ENCODE measurements at regions not wholly inside any gene's neighbourhood (a gene's known extent, or its start where the extent isn't known, plus 50 kb on each side); places are given as distances from the start of the nearest gene placed in this dataset.

GRCh38 chr4:31947101-31947500, 1226.9 kb downstream of the PCDH7 start:
- no peaks in the 10 kb centered on the region for H3K4me1 ChIP-seq (ENCODE audit: control extremely low read depth in 1 of 4, control insufficient read depth in 4 of 4, insufficient read depth in 4 of 4, low read length in 3 of 4)
- ChIA-PET POLR2A (no interaction called here), CTCF (no interaction called here)
- H3K36me3 ChIP-seq (ENCODE audit: control insufficient read depth in 4 of 4, insufficient read depth in 4 of 4, low read length in 3 of 4): no peaks in the 10 kb centered on the region
- no peak overlapping the region for H3K27ac ChIP-seq (ENCODE audit: insufficient read depth in 1 of 2, low read depth in 1 of 2, low read length in 2 of 2, poor library complexity in 1 of 2, severe bottlenecking in 2 of 2)
- H3K27me3 ChIP-seq (replicated peaks in 2 of 5; ENCODE audit: control insufficient read depth in 4 of 5, insufficient read depth in 5 of 5, low read length in 4 of 5): no peaks in the 10 kb centered on the region
- no peak for DNase-seq
- H3K4me3 ChIP-seq (ENCODE audit: control insufficient read depth in 1 of 7, extremely low read depth in 1 of 7, insufficient read depth in 4 of 7, low read depth in 2 of 7, low read length in 6 of 7): no peak overlapping the region
- no peaks in the 10 kb centered on the region for H3K9me3 ChIP-seq (ENCODE audit: control extremely low read depth in 1 of 5, control insufficient read depth in 4 of 5, insufficient read depth in 2 of 5, low read depth in 1 of 5, low read length in 4 of 5)
- no CpG with 5 or more reads among the region's 1 CpG for WGBS (ENCODE audit: insufficient coverage)

GRCh38 chr4:31949045-31949444, 1228.9 kb downstream of the PCDH7 start:
- ChIA-PET CTCF (no interaction called here), POLR2A (no interaction called here)
- no peaks in the 10 kb centered on the region for H3K9me3 ChIP-seq (ENCODE audit: control extremely low read depth in 1 of 5, control insufficient read depth in 4 of 5, insufficient read depth in 2 of 5, low read depth in 1 of 5, low read length in 4 of 5)

GRCh38 chr4:31955346-31955745, 1235.2 kb downstream of the PCDH7 start:
- no peak for DNase-seq
- CTCF ChIA-PET: no interaction called here

More at GRCh38 chr4:31949045-31949444, 1228.9 kb downstream of the PCDH7 start:
- WGBS (ENCODE audit: insufficient coverage): 100% methylated on average over 1 of the region's 5 CpGs
- Histone ChIP-seq H3K4me3 (ENCODE audit: control insufficient read depth in 1 of 7, extremely low read depth in 1 of 7, insufficient read depth in 4 of 7, low read depth in 2 of 7, low read length in 6 of 7) (no peak overlapping the region), H3K27me3 (replicated peaks in 2 of 5; ENCODE audit: control insufficient read depth in 4 of 5, insufficient read depth in 5 of 5, low read length in 4 of 5) (no peaks in the 10 kb centered on the region), H3K27ac (ENCODE audit: insufficient read depth in 1 of 2, low read depth in 1 of 2, low read length in 2 of 2, poor library complexity in 1 of 2, severe bottlenecking in 2 of 2) (no peak overlapping the region), H3K36me3 (ENCODE audit: control insufficient read depth in 4 of 4, insufficient read depth in 4 of 4, low read length in 3 of 4) (no peaks in the 10 kb centered on the region), H3K4me1 (ENCODE audit: control extremely low read depth in 1 of 4, control insufficient read depth in 4 of 4, insufficient read depth in 4 of 4, low read length in 3 of 4) (no peaks in the 10 kb centered on the region)
- DNase-seq: no peak

GRCh38 chr4:31959972-31960371, 1239.8 kb downstream of the PCDH7 start:
- no peaks in the 10 kb centered on the region for H3K27me3 ChIP-seq (replicated peaks in 2 of 5; ENCODE audit: control insufficient read depth in 4 of 5, insufficient read depth in 5 of 5, low read length in 4 of 5)
- H3K4me3 ChIP-seq (ENCODE audit: control insufficient read depth in 1 of 7, extremely low read depth in 1 of 7, insufficient read depth in 4 of 7, low read depth in 2 of 7, low read length in 6 of 7): no peak overlapping the region
- H3K36me3 ChIP-seq (ENCODE audit: control insufficient read depth in 4 of 4, insufficient read depth in 4 of 4, low read length in 3 of 4): no peaks in the 10 kb centered on the region
- no peak overlapping the region for H3K27ac ChIP-seq (ENCODE audit: insufficient read depth in 1 of 2, low read depth in 1 of 2, low read length in 2 of 2, poor library complexity in 1 of 2, severe bottlenecking in 2 of 2)
- no peaks in the 10 kb centered on the region for H3K4me1 ChIP-seq (ENCODE audit: control extremely low read depth in 1 of 4, control insufficient read depth in 4 of 4, insufficient read depth in 4 of 4, low read length in 3 of 4)
- no peak for DNase-seq
- ChIA-PET POLR2A (no interaction called here), CTCF (no interaction called here)
- H3K9me3 ChIP-seq (ENCODE audit: control extremely low read depth in 1 of 5, control insufficient read depth in 4 of 5, insufficient read depth in 2 of 5, low read depth in 1 of 5, low read length in 4 of 5): no peaks in the 10 kb centered on the region

More at GRCh38 chr4:31955346-31955745, 1235.2 kb downstream of the PCDH7 start:
- no peaks in the 10 kb centered on the region for H3K27me3 ChIP-seq (replicated peaks in 2 of 5; ENCODE audit: control insufficient read depth in 4 of 5, insufficient read depth in 5 of 5, low read length in 4 of 5)
- no peaks in the 10 kb centered on the region for H3K4me1 ChIP-seq (ENCODE audit: control extremely low read depth in 1 of 4, control insufficient read depth in 4 of 4, insufficient read depth in 4 of 4, low read length in 3 of 4)
- H3K4me3 ChIP-seq (ENCODE audit: control insufficient read depth in 1 of 7, extremely low read depth in 1 of 7, insufficient read depth in 4 of 7, low read depth in 2 of 7, low read length in 6 of 7): no peak overlapping the region
- 100% methylated on average over 1 of the region's 2 CpGs for WGBS (ENCODE audit: insufficient coverage)
- POLR2A ChIA-PET: interaction anchor here (0.6 kb wide), 1 partner anchor 769 kb away, joined by 3 read pairs; no protein-coding TSS in a partner anchor
- no peaks in the 10 kb centered on the region for H3K36me3 ChIP-seq (ENCODE audit: control insufficient read depth in 4 of 4, insufficient read depth in 4 of 4, low read length in 3 of 4)
- no peak overlapping the region for H3K27ac ChIP-seq (ENCODE audit: insufficient read depth in 1 of 2, low read depth in 1 of 2, low read length in 2 of 2, poor library complexity in 1 of 2, severe bottlenecking in 2 of 2)
- H3K9me3 ChIP-seq (ENCODE audit: control extremely low read depth in 1 of 5, control insufficient read depth in 4 of 5, insufficient read depth in 2 of 5, low read depth in 1 of 5, low read length in 4 of 5): no peaks in the 10 kb centered on the region

- Histone ChIP-seq H3K27me3 (replicated peaks in 2 of 5; ENCODE audit: control insufficient read depth in 4 of 5, insufficient read depth in 5 of 5, low read length in 4 of 5) (no peaks in the 10 kb centered on the region), H3K4me1 (ENCODE audit: control extremely low read depth in 1 of 4, control insufficient read depth in 4 of 4, insufficient read depth in 4 of 4, low read length in 3 of 4) (no peaks in the 10 kb centered on the region), H3K9me3 (ENCODE audit: control extremely low read depth in 1 of 5, control insufficient read depth in 4 of 5, insufficient read depth in 2 of 5, low read depth in 1 of 5, low read length in 4 of 5) (no peaks in the 10 kb centered on the region), H3K27ac (ENCODE audit: insufficient read depth in 1 of 2, low read depth in 1 of 2, low read length in 2 of 2, poor library complexity in 1 of 2, severe bottlenecking in 2 of 2) (no peak overlapping the region), H3K36me3 (ENCODE audit: control insufficient read depth in 4 of 4, insufficient read depth in 4 of 4, low read length in 3 of 4) (no peaks in the 10 kb centered on the region), H3K4me3 (ENCODE audit: control insufficient read depth in 1 of 7, extremely low read depth in 1 of 7, insufficient read depth in 4 of 7, low read depth in 2 of 7, low read length in 6 of 7) (no peak overlapping the region)
- ChIA-PET POLR2A (interaction anchor here (0.7 kb wide), 1 partner anchor 348 kb away, joined by 3 read pairs; no protein-coding TSS in a partner anchor), CTCF (no interaction called here)
- 97% methylated on average over 3 of the region's 3 CpGs for WGBS (ENCODE audit: insufficient coverage)
- DNase-seq: no peak
Observed at GRCh38 chr4:31964685-31965084, 1244.5 kb downstream of the PCDH7 start.

GRCh38 chr4:31968842-31969241, 1248.7 kb downstream of the PCDH7 start:
- Histone ChIP-seq H3K27me3 (replicated peaks in 2 of 5; ENCODE audit: control insufficient read depth in 4 of 5, insufficient read depth in 5 of 5, low read length in 4 of 5) (no peaks in the 10 kb centered on the region), H3K4me1 (ENCODE audit: control extremely low read depth in 1 of 4, control insufficient read depth in 4 of 4, insufficient read depth in 4 of 4, low read length in 3 of 4) (no peaks in the 10 kb centered on the region), H3K27ac (ENCODE audit: insufficient read depth in 1 of 2, low read depth in 1 of 2, low read length in 2 of 2, poor library complexity in 1 of 2, severe bottlenecking in 2 of 2) (no peak overlapping the region), H3K4me3 (ENCODE audit: control insufficient read depth in 1 of 7, extremely low read depth in 1 of 7, insufficient read depth in 4 of 7, low read depth in 2 of 7, low read length in 6 of 7) (no peak overlapping the region), H3K9me3 (ENCODE audit: control extremely low read depth in 1 of 5, control insufficient read depth in 4 of 5, insufficient read depth in 2 of 5, low read depth in 1 of 5, low read length in 4 of 5) (no peaks in the 10 kb centered on the region), H3K36me3 (ENCODE audit: control insufficient read depth in 4 of 4, insufficient read depth in 4 of 4, low read length in 3 of 4) (no peaks in the 10 kb centered on the region)
- WGBS (ENCODE audit: insufficient coverage): no CpG with 5 or more reads among the region's 2 CpGs
- CTCF ChIA-PET: no interaction called here
- no peak for DNase-seq
- POLR2A ChIA-PET: no interaction called here

- no peaks in the 10 kb centered on the region for H3K4me1 ChIP-seq (ENCODE audit: control extremely low read depth in 1 of 4, control insufficient read depth in 4 of 4, insufficient read depth in 4 of 4, low read length in 3 of 4)
- POLR2A ChIA-PET: no interaction called here
- H3K36me3 ChIP-seq (ENCODE audit: control insufficient read depth in 4 of 4, insufficient read depth in 4 of 4, low read length in 3 of 4): no peaks in the 10 kb centered on the region
- WGBS (ENCODE audit: insufficient coverage): 78% methylated on average over 2 of the region's 2 CpGs
- CTCF ChIA-PET: no interaction called here
- no peaks in the 10 kb centered on the region for H3K9me3 ChIP-seq (ENCODE audit: control extremely low read depth in 1 of 5, control insufficient read depth in 4 of 5, insufficient read depth in 2 of 5, low read depth in 1 of 5, low read length in 4 of 5)
- H3K27ac ChIP-seq (ENCODE audit: insufficient read depth in 1 of 2, low read depth in 1 of 2, low read length in 2 of 2, poor library complexity in 1 of 2, severe bottlenecking in 2 of 2): no peak overlapping the region
- H3K27me3 ChIP-seq (replicated peaks in 2 of 5; ENCODE audit: control insufficient read depth in 4 of 5, insufficient read depth in 5 of 5, low read length in 4 of 5): no peaks in the 10 kb centered on the region
- H3K4me3 ChIP-seq (ENCODE audit: control insufficient read depth in 1 of 7, extremely low read depth in 1 of 7, insufficient read depth in 4 of 7, low read depth in 2 of 7, low read length in 6 of 7): no peak overlapping the region
- DNase-seq: no peak
Observed at GRCh38 chr4:31974490-31975002, 1254.4 kb downstream of the PCDH7 start.

All from common myeloid progenitor, CD34-positive (primary cell).